NCI-H187 (cell line): ENCODE measurements at regions not wholly inside any gene's neighbourhood (a gene's known extent, or its start where the extent isn't known, plus 50 kb on each side); places are given as distances from the start of the nearest gene placed in this dataset.

ENCODE experiments used
- DNase-seq, 2 experiments: peaks; one replicate each; lab custom pipeline; 2025; lab: John Stamatoyannopoulos, UW

- DNase-seq = no peak
Observed at GRCh38 chr5:98568336-98568735, 205.1 kb upstream of the RGMB start.

GRCh38 chr5:98569288-98569687 is 204.2 kb upstream of the RGMB start:
- no peak for DNase-seq

GRCh38 chr5:98570010-98570409 is 203.5 kb upstream of the RGMB start:
- no peak for DNase-seq

- DNase-seq = no peak
Observed at GRCh38 chr5:98570661-98571191, 202.7 kb upstream of the RGMB start.

- DNase-seq = no peak
Observed at GRCh38 chr5:98573834-98574320, 199.6 kb upstream of the RGMB start.

GRCh38 chr5:98576275-98576674 is 197.2 kb upstream of the RGMB start:
- DNase-seq = no peak

GRCh38 chr5:98578438-98578837 is 195.0 kb upstream of the RGMB start:
- no peak for DNase-seq

- DNase-seq = no peak
Observed at GRCh38 chr5:98581112-98581997, 192.1 kb upstream of the RGMB start.

GRCh38 chr5:98583586-98583985 is 189.9 kb upstream of the RGMB start:
- DNase-seq = no peak

- no peak for DNase-seq
Observed at GRCh38 chr5:98585661-98586310, 187.7 kb upstream of the RGMB start.

GRCh38 chr5:98586581-98586980 is 186.9 kb upstream of the RGMB start:
- no peak for DNase-seq

- no peak for DNase-seq
Observed at GRCh38 chr5:98587166-98587565, 186.3 kb upstream of the RGMB start.

GRCh38 chr5:98588215-98588614 is 185.2 kb upstream of the RGMB start:
- no peak for DNase-seq

GRCh38 chr5:98593418-98593817 is 180.0 kb upstream of the RGMB start:
- DNase-seq = no peak

GRCh38 chr5:98594098-98594497 is 179.4 kb upstream of the RGMB start:
- DNase-seq = no peak

- no peak for DNase-seq
Observed at GRCh38 chr5:98599016-98599415, 174.4 kb upstream of the RGMB start.

GRCh38 chr5:98602534-98603112 is 170.8 kb upstream of the RGMB start:
- no peak for DNase-seq

GRCh38 chr5:98603456-98603855 is 170.0 kb upstream of the RGMB start:
- DNase-seq = no peak

- no peak for DNase-seq
Observed at GRCh38 chr5:98604301-98604700, 169.2 kb upstream of the RGMB start.

GRCh38 chr5:98604721-98605425 is 168.6 kb upstream of the RGMB start:
- DNase-seq = no peak

GRCh38 chr5:98605426-98605825 is 168.0 kb upstream of the RGMB start:
- no peak for DNase-seq

- no peak for DNase-seq
Observed at GRCh38 chr5:98606961-98607360, 166.5 kb upstream of the RGMB start.
